ENCODE measurements at regions not wholly inside any gene's neighbourhood (a gene's known extent, or its start where the extent isn't known, plus 50 kb on each side); places are given as distances from the start of the nearest gene placed in this dataset.
"Not testable (repeated sequence)": the region's sequence is repeated elsewhere in the genome, so short reads cannot be mapped to it uniquely, and the experiment has no call there.

DNA sequence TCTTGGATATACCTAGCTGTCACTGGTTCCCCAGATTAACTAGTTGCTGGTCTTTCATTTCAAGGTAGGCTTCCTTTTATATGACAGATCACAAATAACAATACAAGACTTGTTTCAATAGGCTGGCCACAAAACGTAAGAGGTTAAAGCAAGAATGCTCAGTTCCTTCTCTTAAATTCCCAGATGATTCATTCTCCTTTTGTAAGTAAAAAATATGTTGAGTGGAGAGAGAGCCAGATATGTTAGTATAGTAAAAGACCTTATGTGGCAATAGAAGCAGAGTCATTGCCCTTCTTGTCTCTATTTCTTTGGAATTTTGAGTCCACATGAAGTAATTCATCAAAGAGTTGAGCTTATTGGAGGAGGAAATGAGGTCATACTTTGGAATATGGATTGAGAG lies 939.0 kb upstream of the ATXN7L3B start:
- no peaks in the 10 kb centered on the region for H3K4me1 ChIP-seq (ENCODE audit: control insufficient read depth, extremely low read depth, insufficient read depth, low read length)
- DNase-seq (ENCODE audit: low read depth, low spot score), result no peak
- TF ChIP-seq CTCF (optimal IDR thresholded peaks at IDR 0.05 in 1 of 3, IDR thresholded peaks at IDR 0.05 in 1 of 3, conservative IDR thresholded peaks at IDR 0.05 in 1 of 3; ENCODE audit: extremely low read depth in 1 of 3, insufficient read depth in 2 of 3, low read length in 3 of 3) (no peak), EZH2 (IDR thresholded peaks at IDR 0.05; ENCODE audit: low read length) (no peak)
- H3K9me3 ChIP-seq (ENCODE audit: control insufficient read depth, low read depth, low read length), result no peaks in the 10 kb centered on the region
- H3K36me3 ChIP-seq (ENCODE audit: control insufficient read depth in 2 of 2, extremely low read depth in 1 of 2, insufficient read depth in 2 of 2, low read length in 2 of 2), result no peaks in the 10 kb centered on the region
- H3K27me3 ChIP-seq (ENCODE audit: control insufficient read depth, extremely low read depth, insufficient read depth, low read length), result no peaks in the 10 kb centered on the region
- no peak overlapping the region for H3K4me3 ChIP-seq (ENCODE audit: control insufficient read depth in 2 of 3, extremely low read depth in 1 of 3, insufficient read depth in 2 of 3, low read depth in 1 of 3, low read length in 3 of 3)
- H3K9me1 ChIP-seq (ENCODE audit: control insufficient read depth, extremely low read depth, insufficient read depth, low read length), result no peaks in the 10 kb centered on the region
- H3K27ac ChIP-seq (ENCODE audit: control insufficient read depth, insufficient read depth, low read length), result no peak overlapping the region
- no peak overlapping the region for H3K9ac ChIP-seq (ENCODE audit: control insufficient read depth, extremely low read depth, insufficient read depth, low read length)
- H3K4me2 ChIP-seq (ENCODE audit: control insufficient read depth, extremely low read depth, insufficient read depth, low read depth, low read length), result no peak overlapping the region
- dilution Hi-C loops (cut with MboI; ENCODE audit: extremely low pct_ligation_motif_present, low sequenced_read_pairs), result no loop called here
- H2AFZ ChIP-seq (ENCODE audit: control insufficient read depth, low read length), result no peak overlapping the region
- no peak for FAIRE-seq
- no peaks in the 10 kb centered on the region for H3K79me2 ChIP-seq (ENCODE audit: control insufficient read depth, insufficient read depth, low read length)
- H4K20me1 ChIP-seq (ENCODE audit: control insufficient read depth, extremely low read depth, insufficient read depth, low read length), result no peaks in the 10 kb centered on the region

- Histone ChIP-seq H3K4me2 (ENCODE audit: control insufficient read depth, extremely low read depth, insufficient read depth, low read depth, low read length) (no peak overlapping the region), H3K79me2 (ENCODE audit: control insufficient read depth, insufficient read depth, low read length) (no peaks in the 10 kb centered on the region), H2AFZ (ENCODE audit: control insufficient read depth, low read length) (no peak overlapping the region), H3K27me3 (ENCODE audit: control insufficient read depth, extremely low read depth, insufficient read depth, low read length) (no peaks in the 10 kb centered on the region), H3K9me1 (ENCODE audit: control insufficient read depth, extremely low read depth, insufficient read depth, low read length) (no peaks in the 10 kb centered on the region), H3K36me3 (ENCODE audit: control insufficient read depth in 2 of 2, extremely low read depth in 1 of 2, insufficient read depth in 2 of 2, low read length in 2 of 2) (no peaks in the 10 kb centered on the region), H3K9ac (ENCODE audit: control insufficient read depth, extremely low read depth, insufficient read depth, low read length) (no peak overlapping the region), H4K20me1 (ENCODE audit: control insufficient read depth, extremely low read depth, insufficient read depth, low read length) (no peaks in the 10 kb centered on the region), H3K4me3 (ENCODE audit: control insufficient read depth in 2 of 3, extremely low read depth in 1 of 3, insufficient read depth in 2 of 3, low read depth in 1 of 3, low read length in 3 of 3) (no peak overlapping the region), H3K27ac (ENCODE audit: control insufficient read depth, insufficient read depth, low read length) (no peak overlapping the region), H3K4me1 (ENCODE audit: control insufficient read depth, extremely low read depth, insufficient read depth, low read length) (no peaks in the 10 kb centered on the region), H3K9me3 (ENCODE audit: control insufficient read depth, low read depth, low read length) (no peaks in the 10 kb centered on the region)
- dilution Hi-C loops (cut with MboI; ENCODE audit: extremely low pct_ligation_motif_present, low sequenced_read_pairs), result no loop called here
- FAIRE-seq, result no peak
- no peak for DNase-seq (ENCODE audit: low read depth, low spot score)
- TF ChIP-seq EZH2 (IDR thresholded peaks at IDR 0.05; ENCODE audit: low read length) (no peak), CTCF (optimal IDR thresholded peaks at IDR 0.05 in 1 of 3, IDR thresholded peaks at IDR 0.05 in 1 of 3, conservative IDR thresholded peaks at IDR 0.05 in 1 of 3; ENCODE audit: extremely low read depth in 1 of 3, insufficient read depth in 2 of 3, low read length in 3 of 3) (no peak)
Measured at GRCh38 chr12:73599268-73599667, 938.4 kb upstream of the ATXN7L3B start.

DNA sequence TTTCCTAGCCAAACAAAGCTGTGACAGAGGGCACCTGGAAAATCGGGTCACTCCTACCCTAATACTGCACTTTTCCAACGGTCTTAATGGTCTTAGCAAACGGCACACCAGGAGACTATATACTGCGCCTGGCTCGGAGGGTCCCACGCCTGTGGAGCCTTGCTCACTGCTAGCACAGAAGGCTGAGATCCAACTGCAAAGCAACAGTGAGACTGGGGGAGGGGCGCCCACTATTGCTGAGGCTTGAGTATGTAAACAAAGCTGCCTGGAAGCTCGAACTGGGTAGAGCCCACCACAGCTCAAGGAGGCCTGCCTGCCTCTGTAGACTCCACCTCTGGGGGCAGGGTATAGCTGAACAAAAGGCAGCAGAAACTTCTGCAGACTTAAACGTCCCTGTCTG lies 931.7 kb upstream of the ATXN7L3B start:
- H3K4me1 ChIP-seq (ENCODE audit: control insufficient read depth, extremely low read depth, insufficient read depth, low read length); H3K79me2 ChIP-seq (ENCODE audit: control insufficient read depth, insufficient read depth, low read length); H3K27ac ChIP-seq (ENCODE audit: control insufficient read depth, insufficient read depth, low read length); H3K9ac ChIP-seq (ENCODE audit: control insufficient read depth, extremely low read depth, insufficient read depth, low read length); dilution Hi-C loops (cut with MboI; ENCODE audit: extremely low pct_ligation_motif_present, low sequenced_read_pairs); H3K9me3 ChIP-seq (ENCODE audit: control insufficient read depth, low read depth, low read length); H3K9me1 ChIP-seq (ENCODE audit: control insufficient read depth, extremely low read depth, insufficient read depth, low read length); FAIRE-seq; H3K36me3 ChIP-seq (ENCODE audit: control insufficient read depth in 2 of 2, extremely low read depth in 1 of 2, insufficient read depth in 2 of 2, low read length in 2 of 2); DNase-seq (ENCODE audit: low read depth, low spot score); H2AFZ ChIP-seq (ENCODE audit: control insufficient read depth, low read length); H3K4me2 ChIP-seq (ENCODE audit: control insufficient read depth, extremely low read depth, insufficient read depth, low read depth, low read length); H3K27me3 ChIP-seq (ENCODE audit: control insufficient read depth, extremely low read depth, insufficient read depth, low read length); H4K20me1 ChIP-seq (ENCODE audit: control insufficient read depth, extremely low read depth, insufficient read depth, low read length); H3K4me3 ChIP-seq (ENCODE audit: control insufficient read depth in 2 of 3, extremely low read depth in 1 of 3, insufficient read depth in 2 of 3, low read depth in 1 of 3, low read length in 3 of 3): not testable (repeated sequence)

Data from keratinocyte (primary cell).